GM18499 (cell line): ENCODE measurements at regions not wholly inside any gene's neighbourhood (a gene's known extent, or its start where the extent isn't known, plus 50 kb on each side); places are given as distances from the start of the nearest gene placed in this dataset.

Source experiments
- ATAC-seq: cut with Tn5 transposase; IDR thresholded peaks from one replicate; pipeline ENCODE4 v1.9.1; 2021; ENCODE audit warnings: moderate number of reproducible peaks; ENCODE audit not compliant: insufficient read depth, unreplicated experiment

GRCh38 chr4:130210864-130211263, 1114.9 kb downstream of the C4orf33 start:
- no peak for ATAC-seq

- no peak for ATAC-seq
Observed at GRCh38 chr4:130214268-130214667, 1118.3 kb downstream of the C4orf33 start.

GRCh38 chr4:130233377-130234047, 1137.6 kb downstream of the C4orf33 start:
- ATAC-seq: peak; percentile 100

- no peak for ATAC-seq
Observed at GRCh38 chr4:130238121-130238520, 1142.2 kb downstream of the C4orf33 start.

GRCh38 chr4:130249002-130249401, 1153.0 kb downstream of the C4orf33 start:
- ATAC-seq: no peak

- ATAC-seq: no peak
Observed at GRCh38 chr4:130257271-130257670, 1161.3 kb downstream of the C4orf33 start.

GRCh38 chr4:130266814-130267213, 1170.9 kb downstream of the C4orf33 start:
- ATAC-seq: no peak

GRCh38 chr4:130288576-130288975, 1192.6 kb downstream of the C4orf33 start:
- ATAC-seq: no peak

- ATAC-seq: no peak
Observed at GRCh38 chr4:130293692-130294091, 1197.7 kb downstream of the C4orf33 start.

- ATAC-seq: no peak
Observed at GRCh38 chr4:130296448-130296847, 1200.5 kb downstream of the C4orf33 start.

GRCh38 chr4:130306566-130306965, 1210.6 kb downstream of the C4orf33 start:
- ATAC-seq: no peak

GRCh38 chr4:130309221-130309620, 1213.3 kb downstream of the C4orf33 start:
- no peak for ATAC-seq

- ATAC-seq: no peak
Observed at GRCh38 chr4:130322439-130322838, 1226.5 kb downstream of the C4orf33 start.

GRCh38 chr4:130329036-130329435, 1233.1 kb downstream of the C4orf33 start:
- ATAC-seq: no peak

GRCh38 chr4:130333241-130333759, 1237.3 kb downstream of the C4orf33 start:
- ATAC-seq: no peak

- ATAC-seq: no peak
Observed at GRCh38 chr4:130335417-130336194, 1239.7 kb downstream of the C4orf33 start.

- peak; percentile 80 for ATAC-seq
Observed at GRCh38 chr4:130336585-130337217, 1240.7 kb downstream of the C4orf33 start.

- no peak for ATAC-seq
Observed at GRCh38 chr4:130338851-130339250, 1242.9 kb downstream of the C4orf33 start.

- no peak for ATAC-seq
Observed at GRCh38 chr4:130349745-130350144, 1253.8 kb downstream of the C4orf33 start.

- no peak for ATAC-seq
Observed at GRCh38 chr4:130356873-130357272, 1260.9 kb downstream of the C4orf33 start.

GRCh38 chr4:130359542-130359941, 1263.6 kb downstream of the C4orf33 start:
- no peak for ATAC-seq
